NB4 (cell line): ENCODE measurements at regions not wholly inside any gene's neighbourhood (a gene's known extent, or its start where the extent isn't known, plus 50 kb on each side); places are given as distances from the start of the nearest gene placed in this dataset.

ENCODE experiments used
- CTCF ChIP-seq: IDR thresholded peaks from one replicate; pipeline ENCODE4 v1.5.1; 2012; ENCODE audit warnings: low read depth, low read length
- MAX ChIP-seq: IDR thresholded peaks from 2 replicates; pipeline ENCODE4 v1.6.1; 2011; ENCODE audit warnings: low read depth, low read length

- TF ChIP-seq CTCF (no peak), MAX (no peak)
These were observed 875.5 kb upstream of the SORCS1 start for GRCh38 chr10:108039821-108040584.
